PC-9 (cell line): ENCODE measurements at regions not wholly inside any gene's neighbourhood (a gene's known extent, or its start where the extent isn't known, plus 50 kb on each side); places are given as distances from the start of the nearest gene placed in this dataset.

Experiments used
- EZH2 ChIP-seq: fragments of 200-600 bp; sonication (generic); IDR thresholded peaks from 2 replicates; pipeline ENCODE4 v1.8.0; 2017; ENCODE audit warnings: antibody characterized with exemption, low read depth
- TF ChIP-seq, protein P1 (sequence below): fragments of 200-600 bp; sonication (generic); conservative IDR thresholded peaks from 2 replicates; pipeline ENCODE4 v1.6.1; 2017; ENCODE audit warnings: mixed run types, antibody characterized with exemption, mild to moderate bottlenecking, moderate library complexity

GRCh38 chr15:70169147-70169546, 71.4 kb upstream of the TLE3 start:
- TF ChIP-seq, protein P1, sequence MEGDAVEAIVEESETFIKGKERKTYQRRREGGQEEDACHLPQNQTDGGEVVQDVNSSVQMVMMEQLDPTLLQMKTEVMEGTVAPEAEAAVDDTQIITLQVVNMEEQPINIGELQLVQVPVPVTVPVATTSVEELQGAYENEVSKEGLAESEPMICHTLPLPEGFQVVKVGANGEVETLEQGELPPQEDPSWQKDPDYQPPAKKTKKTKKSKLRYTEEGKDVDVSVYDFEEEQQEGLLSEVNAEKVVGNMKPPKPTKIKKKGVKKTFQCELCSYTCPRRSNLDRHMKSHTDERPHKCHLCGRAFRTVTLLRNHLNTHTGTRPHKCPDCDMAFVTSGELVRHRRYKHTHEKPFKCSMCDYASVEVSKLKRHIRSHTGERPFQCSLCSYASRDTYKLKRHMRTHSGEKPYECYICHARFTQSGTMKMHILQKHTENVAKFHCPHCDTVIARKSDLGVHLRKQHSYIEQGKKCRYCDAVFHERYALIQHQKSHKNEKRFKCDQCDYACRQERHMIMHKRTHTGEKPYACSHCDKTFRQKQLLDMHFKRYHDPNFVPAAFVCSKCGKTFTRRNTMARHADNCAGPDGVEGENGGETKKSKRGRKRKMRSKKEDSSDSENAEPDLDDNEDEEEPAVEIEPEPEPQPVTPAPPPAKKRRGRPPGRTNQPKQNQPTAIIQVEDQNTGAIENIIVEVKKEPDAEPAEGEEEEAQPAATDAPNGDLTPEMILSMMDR: no peak
- TF ChIP-seq EZH2: no peak
